ENCODE measurements at regions not wholly inside any gene's neighbourhood (a gene's known extent, or its start where the extent isn't known, plus 50 kb on each side); places are given as distances from the start of the nearest gene placed in this dataset.
"Not testable (repeated sequence)": the region's sequence is repeated elsewhere in the genome, so short reads cannot be mapped to it uniquely, and the experiment has no call there.

DNA sequence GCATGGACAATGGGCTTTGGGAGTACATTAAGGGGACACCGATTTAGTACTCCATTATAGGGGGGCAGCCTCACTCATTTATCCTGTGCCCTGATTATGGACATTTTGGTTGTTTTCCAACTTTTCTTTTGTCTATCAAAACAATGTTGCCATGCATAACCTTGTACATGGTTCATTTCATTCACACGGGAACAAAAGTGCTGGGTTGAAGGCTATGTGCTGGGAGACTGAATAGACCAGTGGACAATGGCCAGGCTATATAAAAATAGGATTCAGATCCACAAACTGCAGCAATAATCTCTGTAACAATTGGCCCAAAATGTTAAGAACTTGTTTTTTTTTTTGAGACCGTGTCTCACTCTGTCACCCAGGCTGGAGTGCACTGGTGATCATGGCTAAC is 100.7 kb upstream of the GMDS start:
- H3K9ac ChIP-seq (ENCODE audit: low read depth, low read length) = no peak overlapping the region
- no peaks in the 10 kb centered on the region for H3K4me1 ChIP-seq (ENCODE audit: insufficient read depth, low read length)

DNA sequence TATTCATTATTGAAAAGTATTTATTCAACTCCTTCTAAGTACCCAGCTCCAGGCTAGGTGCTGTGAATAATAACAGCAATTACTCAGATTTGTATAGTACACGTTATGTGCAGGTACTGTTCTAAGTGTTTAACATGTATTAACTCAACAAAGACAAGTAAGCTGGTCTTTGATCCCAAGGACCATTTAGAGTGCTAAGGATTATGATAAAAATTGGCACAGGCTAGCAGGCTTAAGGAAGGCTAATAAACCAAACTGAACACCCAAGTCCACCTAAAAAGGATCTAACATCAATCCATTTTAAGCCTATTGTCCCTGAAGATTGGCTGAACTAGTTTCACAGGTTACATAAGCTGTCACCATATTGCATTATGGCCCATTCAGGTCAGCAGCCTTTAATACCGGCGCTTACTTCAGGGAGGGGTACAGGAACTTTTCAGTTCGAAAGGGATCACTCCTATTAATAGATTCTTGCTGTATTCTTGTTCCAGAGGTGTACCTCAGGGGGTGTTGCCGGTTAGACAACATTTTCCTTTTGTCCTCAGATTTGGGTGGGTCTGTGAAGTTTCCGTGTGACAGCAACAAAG is 99.0 kb upstream of the GMDS start:
- Histone ChIP-seq H3K9me3 (ENCODE audit: control insufficient read depth, insufficient read depth, low read length) (no peaks in the 10 kb centered on the region; the same call in 1 of the 2 replicates), H3K36me3 (ENCODE audit: insufficient read depth, low read length) (no peaks in the 10 kb centered on the region), H3K4me1 (ENCODE audit: insufficient read depth, low read length) (no peaks in the 10 kb centered on the region), H3K9ac (ENCODE audit: low read depth, low read length) (no peak overlapping the region)

More for the DNA sequence above, 100.7 kb upstream of the GMDS start:
- no peaks in the 10 kb centered on the region for H3K36me3 ChIP-seq (ENCODE audit: insufficient read depth, low read length)
- H3K9me3 ChIP-seq (ENCODE audit: control insufficient read depth, insufficient read depth, low read length) = no peaks in the 10 kb centered on the region

DNA sequence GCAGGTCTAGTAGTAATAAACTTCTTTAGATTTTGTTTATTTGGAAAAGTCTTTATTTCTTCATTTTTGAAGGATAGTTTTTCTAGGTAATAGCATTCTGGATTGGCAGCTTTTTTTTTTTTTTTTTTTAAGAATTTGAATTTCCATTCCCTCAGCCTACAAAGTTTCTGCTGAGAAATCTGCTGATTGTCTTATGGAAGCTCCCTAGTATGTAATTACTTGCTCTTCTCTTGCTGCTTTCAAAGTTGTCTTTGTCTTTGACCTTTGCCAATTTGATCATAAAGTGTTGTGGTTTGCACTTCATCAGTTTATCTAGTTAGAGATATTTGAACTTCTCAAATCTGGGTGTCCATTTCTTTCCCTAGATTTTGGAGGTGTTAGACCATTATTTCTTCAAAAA is 82.2 kb upstream of the GMDS start:
- no peaks in the 10 kb centered on the region for H3K4me1 ChIP-seq (ENCODE audit: insufficient read depth, low read length)
- H3K9ac ChIP-seq (ENCODE audit: low read depth, low read length) = no peak overlapping the region
- H3K9me3 ChIP-seq (ENCODE audit: control insufficient read depth, insufficient read depth, low read length) = peaks cover 8% of the 10 kb centered on the region
- H3K36me3 ChIP-seq (ENCODE audit: insufficient read depth, low read length) = no peaks in the 10 kb centered on the region

GRCh38 chr6:2324166-2324953 is 79.0 kb upstream of the GMDS start:
- H3K36me3 ChIP-seq (ENCODE audit: insufficient read depth, low read length) = no peaks in the 10 kb centered on the region
- peaks cover 8% of the 10 kb centered on the region for H3K9me3 ChIP-seq (ENCODE audit: control insufficient read depth, insufficient read depth, low read length)
- no peaks in the 10 kb centered on the region for H3K4me1 ChIP-seq (ENCODE audit: insufficient read depth, low read length)
- no peak overlapping the region for H3K9ac ChIP-seq (ENCODE audit: low read depth, low read length)

DNA sequence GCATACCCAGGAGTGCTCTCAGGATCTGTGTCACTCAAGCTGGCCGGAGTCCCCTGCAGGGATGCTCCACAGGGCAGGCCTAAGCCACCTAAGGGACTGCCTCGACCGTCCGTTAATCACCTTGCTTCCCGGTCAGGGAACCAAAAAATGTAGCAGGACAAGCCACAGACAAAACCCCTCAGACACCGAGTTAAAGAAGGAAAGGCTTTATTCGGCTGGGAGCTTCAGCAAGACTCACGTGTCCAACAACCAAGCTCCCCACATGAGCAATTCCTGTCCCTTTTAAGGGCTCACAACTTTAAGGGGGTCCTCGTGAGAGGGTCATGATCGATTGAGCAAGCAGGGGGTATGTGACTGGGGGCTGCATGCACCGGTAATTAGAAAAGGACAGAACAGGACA is 72.1 kb upstream of the GMDS start:
- H3K4me1 ChIP-seq (ENCODE audit: insufficient read depth, low read length); H3K9me3 ChIP-seq (ENCODE audit: control insufficient read depth, insufficient read depth, low read length); H3K9ac ChIP-seq (ENCODE audit: low read depth, low read length); H3K36me3 ChIP-seq (ENCODE audit: insufficient read depth, low read length): not testable (repeated sequence)

DNA sequence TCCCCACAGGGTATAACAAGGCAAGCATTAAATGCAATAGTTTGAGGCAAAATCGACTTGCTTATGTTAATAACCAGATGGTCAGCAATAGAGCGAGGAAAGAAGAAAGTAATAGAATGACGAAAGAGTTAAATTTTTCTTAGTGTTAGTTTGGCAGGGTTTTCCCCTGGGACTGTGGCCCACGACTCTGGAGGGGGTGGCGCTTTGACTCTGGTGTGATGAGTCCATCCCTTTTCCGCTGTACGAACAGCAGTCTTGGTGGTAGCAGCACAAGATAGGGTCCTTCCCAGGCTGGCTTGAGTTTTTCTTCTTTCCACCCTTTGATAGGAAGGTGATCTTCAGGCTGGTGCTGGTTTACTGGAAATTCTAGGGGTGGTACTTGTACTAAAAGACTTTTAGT is 69.2 kb upstream of the GMDS start:
- H3K4me1 ChIP-seq (ENCODE audit: insufficient read depth, low read length) = no peaks in the 10 kb centered on the region
- H3K9ac ChIP-seq (ENCODE audit: low read depth, low read length) = no peak overlapping the region
- no peaks in the 10 kb centered on the region for H3K36me3 ChIP-seq (ENCODE audit: insufficient read depth, low read length)
- peaks cover 6% of the 10 kb centered on the region; the same call in 1 of the 2 replicates for H3K9me3 ChIP-seq (ENCODE audit: control insufficient read depth, insufficient read depth, low read length)

DNA sequence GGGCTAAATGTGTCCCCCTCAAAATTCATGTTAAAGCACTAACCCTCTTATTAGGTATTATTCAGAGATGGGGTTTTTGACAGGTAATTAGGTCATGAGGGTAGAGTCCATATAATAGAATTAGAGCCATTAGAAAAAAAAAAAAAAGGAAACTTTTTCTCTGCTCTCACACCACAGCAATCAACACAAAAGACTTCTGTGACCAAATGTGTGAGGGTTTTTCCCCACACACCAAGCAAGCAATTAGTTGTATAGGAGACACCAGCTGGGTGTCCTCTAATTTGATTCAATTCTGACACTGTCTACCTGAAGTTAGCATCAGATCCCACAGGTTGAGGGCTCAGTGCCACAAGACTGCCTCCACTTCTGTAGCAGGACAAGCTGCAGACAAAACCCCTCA is 64.6 kb upstream of the GMDS start:
- Histone ChIP-seq H3K4me1 (ENCODE audit: insufficient read depth, low read length) (no peaks in the 10 kb centered on the region; the same call in 1 of the 2 replicates), H3K9me3 (ENCODE audit: control insufficient read depth, insufficient read depth, low read length) (no peaks in the 10 kb centered on the region), H3K9ac (ENCODE audit: low read depth, low read length) (no peak overlapping the region)

GRCh38 chr6:2309122-2309521 is 63.7 kb upstream of the GMDS start:
- Histone ChIP-seq H3K36me3 (ENCODE audit: insufficient read depth, low read length) (no peaks in the 10 kb centered on the region), H3K4me1 (ENCODE audit: insufficient read depth, low read length) (no peaks in the 10 kb centered on the region; the same call in 1 of the 2 replicates), H3K9me3 (ENCODE audit: control insufficient read depth, insufficient read depth, low read length) (no peaks in the 10 kb centered on the region), H3K9ac (ENCODE audit: low read depth, low read length) (no peak overlapping the region)

More for the DNA sequence above, 64.6 kb upstream of the GMDS start:
- H3K36me3 ChIP-seq (ENCODE audit: insufficient read depth, low read length) = no peaks in the 10 kb centered on the region

DNA sequence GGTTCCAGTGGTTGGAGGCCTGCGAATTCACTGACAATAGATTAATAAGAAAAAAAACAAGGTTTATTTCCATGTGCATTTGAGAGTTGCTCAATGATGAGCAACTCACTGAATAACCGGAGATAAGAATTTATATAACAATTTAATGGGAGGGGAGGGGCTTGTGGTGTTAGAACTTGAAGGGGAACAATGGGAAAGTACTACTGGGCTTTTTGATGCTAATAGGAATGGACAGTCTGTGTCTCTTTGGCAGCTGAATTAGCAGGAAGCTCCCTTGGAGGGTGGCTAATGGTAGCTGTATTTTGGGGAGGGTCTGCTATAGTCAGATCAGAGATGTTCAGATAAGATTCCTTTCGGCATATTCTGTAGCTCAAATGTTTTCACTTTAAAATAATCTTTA is 62.4 kb upstream of the GMDS start:
- H3K36me3 ChIP-seq (ENCODE audit: insufficient read depth, low read length) = no peaks in the 10 kb centered on the region
- no peak overlapping the region for H3K9ac ChIP-seq (ENCODE audit: low read depth, low read length)
- no peaks in the 10 kb centered on the region; the same call in 1 of the 2 replicates for H3K4me1 ChIP-seq (ENCODE audit: insufficient read depth, low read length)
- no peaks in the 10 kb centered on the region for H3K9me3 ChIP-seq (ENCODE audit: control insufficient read depth, insufficient read depth, low read length)

GRCh38 chr6:2305951-2306350 is 60.5 kb upstream of the GMDS start:
- H3K36me3 ChIP-seq (ENCODE audit: insufficient read depth, low read length) = no peaks in the 10 kb centered on the region
- no peaks in the 10 kb centered on the region; the same call in 1 of the 2 replicates for H3K4me1 ChIP-seq (ENCODE audit: insufficient read depth, low read length)
- no peaks in the 10 kb centered on the region for H3K9me3 ChIP-seq (ENCODE audit: control insufficient read depth, insufficient read depth, low read length)
- no peak overlapping the region for H3K9ac ChIP-seq (ENCODE audit: low read depth, low read length)

DNA sequence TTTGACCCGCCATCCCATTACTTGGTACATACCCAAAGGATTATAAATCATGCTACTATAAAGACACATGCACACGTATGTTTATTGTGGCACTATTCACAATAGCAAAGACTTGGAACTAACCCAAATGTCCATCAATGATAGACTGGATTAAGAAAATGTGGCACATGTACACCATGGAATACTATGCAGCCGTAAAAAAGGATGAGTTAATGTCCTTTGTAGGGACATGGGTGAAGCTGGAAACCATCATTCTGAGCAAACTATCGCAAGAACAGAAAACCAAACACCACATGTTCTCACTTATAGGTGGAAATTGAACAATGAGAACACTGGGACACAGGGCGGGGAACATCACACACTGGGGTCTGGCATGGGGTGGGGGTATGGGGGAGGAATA is 57.1 kb upstream of the GMDS start:
- H3K9me3 ChIP-seq (ENCODE audit: control insufficient read depth, insufficient read depth, low read length); H3K4me1 ChIP-seq (ENCODE audit: insufficient read depth, low read length); H3K9ac ChIP-seq (ENCODE audit: low read depth, low read length); H3K36me3 ChIP-seq (ENCODE audit: insufficient read depth, low read length): not testable (repeated sequence)

DNA sequence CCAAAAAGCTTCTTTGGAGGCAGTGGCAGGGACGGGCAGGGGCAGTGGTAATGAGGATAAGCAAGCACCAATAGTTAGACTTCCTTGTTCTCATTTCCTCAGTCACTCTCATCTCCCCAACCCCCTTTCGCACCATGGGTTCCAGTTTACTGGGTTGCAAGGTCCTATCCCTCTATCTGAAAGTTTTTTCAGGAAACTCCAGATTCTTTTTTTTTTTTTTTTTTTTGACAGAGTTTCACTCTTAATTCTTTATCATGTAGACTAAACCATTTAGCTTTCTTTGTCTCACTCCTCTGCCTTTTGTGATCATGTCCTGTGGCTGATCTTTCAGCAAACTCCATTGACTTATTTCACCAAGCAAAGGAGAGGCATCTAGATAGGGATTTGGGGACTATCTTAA is 51.4 kb upstream of the GMDS start:
- Histone ChIP-seq H3K36me3 (ENCODE audit: insufficient read depth, low read length) (no peaks in the 10 kb centered on the region), H3K9ac (ENCODE audit: low read depth, low read length) (peak overlapping the region; percentile 8; the same call in 1 of the 2 replicates), H3K9me3 (ENCODE audit: control insufficient read depth, insufficient read depth, low read length) (no peaks in the 10 kb centered on the region; the same call in 1 of the 2 replicates), H3K4me1 (ENCODE audit: insufficient read depth, low read length) (peaks cover 13% of the 10 kb centered on the region)

All from ES-I3 (cell line).